ENCODE measurements at regions not wholly inside any gene's neighbourhood (a gene's known extent, or its start where the extent isn't known, plus 50 kb on each side); places are given as distances from the start of the nearest gene placed in this dataset.

DNA sequence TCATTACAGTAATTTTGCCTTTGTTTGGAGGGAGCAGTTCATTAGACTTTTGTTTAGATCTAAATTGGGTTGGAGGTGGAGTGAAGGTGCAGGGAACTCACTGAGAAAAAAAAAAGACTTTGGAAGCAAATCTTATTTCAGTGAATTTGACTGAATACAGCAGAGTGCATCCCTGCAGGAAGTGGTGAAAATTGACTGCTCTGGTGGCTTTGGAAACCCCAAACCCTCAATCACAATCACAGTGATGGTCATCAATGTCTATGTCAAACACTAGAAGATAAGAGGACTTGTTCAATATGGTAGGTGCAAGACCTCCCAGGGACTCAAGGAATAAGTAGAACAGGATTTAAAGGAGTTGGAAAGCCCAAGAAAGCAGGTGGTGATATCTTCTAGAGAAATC lies 76.0 kb upstream of the RASA1 start:
- TF ChIP-seq CTCF (IDR thresholded peaks at IDR 0.05) (no peak), EZH2 (IDR thresholded peaks at IDR 0.05; ENCODE audit: borderline replicate concordance, insufficient read depth, low read depth, low read length, poor library complexity, severe bottlenecking) (no peak)

Data from B cell (primary cell).